Spleen (tissue), 11 donors: ENCODE measurements at regions not wholly inside any gene's neighbourhood (a gene's known extent, or its start where the extent isn't known, plus 50 kb on each side); places are given as distances from the start of the nearest gene placed in this dataset.

Experiments used
- DNase-seq: peaks from one replicate; pipeline ENCODE4 v3.0.0-alpha.2; 2020
- H3K27ac ChIP-seq, 8 donors: fragments of 200-600 bp; sonication (generic) in 7 of 8; 1 replicate in 4 of 8; 2 replicates in 4 of 8; pipeline versions ENCODE4 v1.5.0 to v1.8.0; 2016 to 2021; ENCODE audit warnings: inconsistent platforms in 4 of 8, mild to moderate bottlenecking in 4 of 8, moderate library complexity in 1 of 8
- H3K27me3 ChIP-seq, 7 donors: fragments of 200-600 bp; sonication (generic) in 6 of 7; replicated peaks in 1 of 7; 1 replicate in 4 of 7; 2 replicates in 3 of 7; pipeline versions ENCODE4 v1.5.0 to v1.8.0; 2016 to 2021; ENCODE audit warnings: inconsistent platforms in 3 of 7, mild to moderate bottlenecking in 1 of 7
- H3K36me3 ChIP-seq, 6 donors: fragments of 200-600 bp; sonication (generic) in 5 of 6; 1 replicate in 4 of 6; 2 replicates in 2 of 6; pipeline versions ENCODE4 v1.5.0 to v1.8.0; 2016 to 2021; ENCODE audit warnings: inconsistent platforms in 2 of 6
- H3K4me1 ChIP-seq, 6 donors: fragments of 200-600 bp; sonication (generic) in 5 of 6; 1 replicate in 3 of 6; 2 replicates in 3 of 6; pipeline versions ENCODE4 v1.5.0 to v1.8.0; 2016 to 2021; ENCODE audit warnings: inconsistent platforms in 3 of 6
- H3K4me3 ChIP-seq, 8 donors: fragments of 200-600 bp; sonication (generic) in 7 of 8; 1 replicate in 4 of 8; 2 replicates in 4 of 8; pipeline versions ENCODE4 v1.5.0 to v1.8.0; 2016 to 2021; ENCODE audit warnings: inconsistent platforms in 4 of 8, mild to moderate bottlenecking in 4 of 8, moderate library complexity in 2 of 8
- H3K9me3 ChIP-seq, 8 donors: fragments of 200-600 bp; sonication (generic) in 7 of 8; 1 replicate in 4 of 8; 2 replicates in 4 of 8; pipeline versions ENCODE4 v1.5.0 to v1.8.0; 2016 to 2021; ENCODE audit warnings: inconsistent platforms in 4 of 8
- CTCF ChIP-seq, 11 experiments: fragments of 200-600 bp in 7 of 11; fragments of 450-650 bp in 4 of 11; sonication (generic) in 4 of 11; IDR thresholded peaks in 8 of 11; conservative IDR thresholded peaks in 3 of 11; 1 replicate in 7 of 11; 2 replicates in 4 of 11; pipeline versions ENCODE4 v1.4.0 to v1.8.0; 2016 to 2021; ENCODE audit warnings: antibody characterized with exemption in 11 of 11, inconsistent platforms in 4 of 11, mild to moderate bottlenecking in 1 of 11
- POLR2A ChIP-seq, 3 donors: fragments of 450-650 bp; IDR thresholded peaks; one replicate each; pipeline ENCODE4 v1.5.1; 2017; ENCODE audit warnings: antibody characterized with exemption in 3 of 3, mild to moderate bottlenecking in 1 of 3
- POLR2AphosphoS5 ChIP-seq, 3 donors: sonication (generic); formaldehyde crosslinking; IDR thresholded peaks; one replicate each; pipeline ENCODE4 v1.5.1; 2017; ENCODE audit warnings: antibody characterized with exemption in 3 of 3
- WGBS, 5 donors: extraction: QIAGEN DNeasy Blood & Tissue Kit in 3 of 5; methylation state at CpG; one replicate each; pipeline versions ENCODE4 v1.1.5 to v1.1.7; 2013 to 2018; 5-methylcytosine and 5-hydroxymethylcytosine counted together
- intact Hi-C: fragments of 100-400 bp; cut with DNase I; formaldehyde crosslinking; loops from one replicate; pipeline ENCODE4 v1.15.0; 2023; ENCODE audit warnings: low total_unique reads
- donor health status: healthy with polysubstance abuse.
- donor health status: DM: no; HTN: no; CAD: no; lungs with moderate emphysema.
- donor health status: DM: no; HTN: no; CAD: no.
- donor health status: Bipolar disorder and iron deficiency.
- donor health status: healthy.
- donor health status: DM: no; HTN: no; CAD: no.
- donor health status: DM: yes; HTN: yes; CAD: no.

GRCh38 chr2:58484629-58485028 lies 243.5 kb upstream of the FANCL start:
- WGBS, 5 donors, result 91 to 95% (median 92%) methylated on average over 4 of the region's 4 CpGs
- H3K4me3 ChIP-seq, result no peak overlapping the region
- no peaks in the 10 kb centered on the region for H3K4me1 ChIP-seq
- H3K9me3 ChIP-seq, result peaks cover 0 to 17% (median 12%) of the 10 kb centered on the region in 8 donors
- TF ChIP-seq CTCF (IDR thresholded peaks at IDR 0.05 in 8 of 11, conservative IDR thresholded peaks at IDR 0.05 in 3 of 11) (no peak), POLR2AphosphoS5 (IDR thresholded peaks at IDR 0.05) (no peak), POLR2A (IDR thresholded peaks at IDR 0.05) (no peak)
- intact Hi-C loops, result no loop called here
- DNase-seq, result no peak
- H3K27ac ChIP-seq, result no peak overlapping the region
- no peaks in the 10 kb centered on the region for H3K27me3 ChIP-seq
- H3K36me3 ChIP-seq, result no peaks in the 10 kb centered on the region

DNA sequence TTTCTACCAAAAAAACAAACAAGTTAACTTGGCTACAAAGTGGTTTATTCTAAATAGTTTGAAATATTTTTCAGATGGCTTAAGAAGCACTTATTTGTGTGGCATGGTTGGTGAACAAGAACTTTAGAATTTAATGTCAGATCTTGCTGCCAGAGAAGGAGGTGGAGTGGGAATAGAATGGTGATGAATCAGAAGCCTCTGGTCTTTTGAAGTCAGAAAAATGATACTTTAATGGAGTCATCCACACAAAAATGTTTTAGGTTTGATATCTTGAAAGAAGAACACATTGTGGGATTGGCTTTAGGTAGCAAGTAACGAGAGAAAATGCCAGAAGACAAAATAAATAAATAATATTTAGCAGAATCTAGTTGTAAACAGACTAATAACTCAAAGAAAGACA lies 243.1 kb upstream of the FANCL start:
- no peak for DNase-seq
- 54 to 76% (median 69%) methylated on average over 1 of the region's 1 CpG for WGBS, 5 donors
- no peak overlapping the region for H3K27ac ChIP-seq
- intact Hi-C loops, result no loop called here
- TF ChIP-seq POLR2A (IDR thresholded peaks at IDR 0.05), result no peak
- TF ChIP-seq POLR2AphosphoS5 (IDR thresholded peaks at IDR 0.05), result no peak
- TF ChIP-seq CTCF (IDR thresholded peaks at IDR 0.05 in 8 of 11, conservative IDR thresholded peaks at IDR 0.05 in 3 of 11), result no peak
- peaks cover 0 to 17% (median 12%) of the 10 kb centered on the region in 8 donors for H3K9me3 ChIP-seq
- no peaks in the 10 kb centered on the region for H3K27me3 ChIP-seq
- H3K36me3 ChIP-seq, result no peaks in the 10 kb centered on the region
- no peak overlapping the region for H3K4me3 ChIP-seq
- H3K4me1 ChIP-seq, result no peaks in the 10 kb centered on the region

DNA sequence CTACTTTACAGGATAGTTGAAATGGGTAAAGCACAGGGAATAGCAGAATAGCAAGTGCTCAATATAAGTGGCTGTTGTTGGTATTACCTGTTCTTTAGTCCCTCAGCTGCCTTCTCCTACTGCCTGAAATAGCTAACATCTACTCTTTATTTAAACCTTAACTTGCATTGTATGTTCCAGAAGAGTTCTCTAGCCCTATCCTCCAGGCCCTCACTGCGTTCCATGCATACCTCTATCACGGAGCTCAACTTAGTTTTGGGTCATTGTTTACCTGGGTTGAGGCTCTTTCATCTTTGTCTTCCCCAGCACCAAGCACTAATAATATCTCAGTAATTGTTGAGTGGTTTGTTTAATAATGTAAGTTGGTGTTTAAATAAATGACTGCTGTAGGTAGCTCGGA lies 242.2 kb upstream of the FANCL start:
- no peak for TF ChIP-seq POLR2AphosphoS5 (IDR thresholded peaks at IDR 0.05)
- no peak for TF ChIP-seq POLR2A (IDR thresholded peaks at IDR 0.05)
- TF ChIP-seq CTCF (IDR thresholded peaks at IDR 0.05 in 8 of 11, conservative IDR thresholded peaks at IDR 0.05 in 3 of 11), result no peak
- WGBS, 5 donors, result 86 to 95% (median 92%) methylated on average over 3 of the region's 3 CpGs
- Histone ChIP-seq H3K4me1 (no peaks in the 10 kb centered on the region), H3K27ac (no peak overlapping the region), H3K36me3 (no peaks in the 10 kb centered on the region), H3K9me3 (peaks cover 0 to 17% (median 12%) of the 10 kb centered on the region in 8 donors), H3K27me3 (no peaks in the 10 kb centered on the region), H3K4me3 (no peak overlapping the region)
- intact Hi-C loops, result no loop called here
- no peak for DNase-seq

DNA sequence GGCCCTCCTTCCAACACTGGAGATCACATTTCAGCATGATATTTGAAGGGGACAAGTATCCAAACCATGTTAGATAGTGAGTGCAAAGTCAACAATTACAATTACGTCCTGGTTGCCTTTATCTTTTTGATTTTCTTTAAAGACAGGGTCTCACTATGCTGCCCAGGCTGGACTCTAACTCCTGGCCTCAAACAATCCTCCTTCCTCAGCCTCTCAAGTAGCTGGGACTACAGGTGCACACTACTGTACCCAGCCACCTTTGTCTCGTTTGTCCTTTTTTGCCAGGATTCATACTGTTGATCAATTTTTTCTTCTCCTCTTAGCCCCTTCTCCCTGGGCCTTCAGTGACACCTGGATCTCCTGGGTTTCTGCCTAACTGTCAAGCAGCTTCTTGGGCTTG lies 240.5 kb upstream of the FANCL start:
- no peak overlapping the region for H3K4me3 ChIP-seq
- no peaks in the 10 kb centered on the region for H3K4me1 ChIP-seq
- DNase-seq, result no peak
- peaks cover 0 to 5% (median 3%) of the 10 kb centered on the region in 8 donors for H3K9me3 ChIP-seq
- no peaks in the 10 kb centered on the region for H3K27me3 ChIP-seq
- intact Hi-C loops, result no loop called here
- TF ChIP-seq POLR2A (IDR thresholded peaks at IDR 0.05) (no peak), POLR2AphosphoS5 (IDR thresholded peaks at IDR 0.05) (no peak), CTCF (IDR thresholded peaks at IDR 0.05 in 8 of 11, conservative IDR thresholded peaks at IDR 0.05 in 3 of 11) (no peak)
- no peak overlapping the region for H3K27ac ChIP-seq
- no peaks in the 10 kb centered on the region for H3K36me3 ChIP-seq
- WGBS, 5 donors, result 80 to 88% (median 85%) methylated on average over 2 of the region's 2 CpGs
